ENCODE measurements at regions not wholly inside any gene's neighbourhood (a gene's known extent, or its start where the extent isn't known, plus 50 kb on each side); places are given as distances from the start of the nearest gene placed in this dataset.

DNA sequence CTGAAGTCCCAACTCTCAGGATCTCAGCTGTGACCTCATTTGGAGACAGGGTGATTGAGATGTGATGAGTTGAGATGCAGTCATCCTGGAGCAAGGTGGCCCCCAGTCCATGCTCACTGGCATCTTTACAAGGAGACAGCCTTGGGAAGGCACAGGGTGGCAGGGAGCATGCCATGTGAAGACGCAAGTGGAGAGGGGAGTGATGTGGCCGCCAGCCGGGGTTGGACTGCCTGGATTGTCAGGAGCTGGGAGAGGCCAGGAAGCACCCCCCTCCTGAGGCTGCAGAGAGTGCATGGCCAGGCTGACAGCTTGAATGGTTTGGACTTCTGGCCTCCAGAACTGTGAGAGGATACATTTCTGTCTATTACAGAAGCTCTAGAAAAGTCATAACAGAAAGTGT is 194.4 kb downstream of the UQCRFS1 start:
- H3K27ac ChIP-seq (ENCODE audit: low read length), result no peak overlapping the region
- H3K9ac ChIP-seq (ENCODE audit: low read depth, low read length), result no peak overlapping the region
- H3K9me3 ChIP-seq (ENCODE audit: insufficient read depth, low read depth, low read length), result no peaks in the 10 kb centered on the region
- no peak overlapping the region for H3K4me3 ChIP-seq (ENCODE audit: low read length)
- no peaks in the 10 kb centered on the region for H3K36me3 ChIP-seq (ENCODE audit: insufficient read depth, low read depth, low read length)
- peaks cover 24% of the 10 kb centered on the region for H3K27me3 ChIP-seq (ENCODE audit: insufficient read depth, low read length)
- H3K4me1 ChIP-seq (ENCODE audit: insufficient read depth, low read length), result no peaks in the 10 kb centered on the region; the same call in 1 of the 2 replicates

GRCh38 chr19:29017788-29018187 is 195.2 kb downstream of the UQCRFS1 start:
- no peak overlapping the region for H3K4me3 ChIP-seq (ENCODE audit: low read length)
- H3K9ac ChIP-seq (ENCODE audit: low read depth, low read length), result no peak overlapping the region
- H3K27ac ChIP-seq (ENCODE audit: low read length), result no peak overlapping the region
- peaks cover 4% of the 10 kb centered on the region; the same call in 1 of the 2 replicates for H3K4me1 ChIP-seq (ENCODE audit: insufficient read depth, low read length)
- H3K9me3 ChIP-seq (ENCODE audit: insufficient read depth, low read depth, low read length), result no peaks in the 10 kb centered on the region
- peaks cover 24% of the 10 kb centered on the region for H3K27me3 ChIP-seq (ENCODE audit: insufficient read depth, low read length)
- no peaks in the 10 kb centered on the region for H3K36me3 ChIP-seq (ENCODE audit: insufficient read depth, low read depth, low read length)

DNA sequence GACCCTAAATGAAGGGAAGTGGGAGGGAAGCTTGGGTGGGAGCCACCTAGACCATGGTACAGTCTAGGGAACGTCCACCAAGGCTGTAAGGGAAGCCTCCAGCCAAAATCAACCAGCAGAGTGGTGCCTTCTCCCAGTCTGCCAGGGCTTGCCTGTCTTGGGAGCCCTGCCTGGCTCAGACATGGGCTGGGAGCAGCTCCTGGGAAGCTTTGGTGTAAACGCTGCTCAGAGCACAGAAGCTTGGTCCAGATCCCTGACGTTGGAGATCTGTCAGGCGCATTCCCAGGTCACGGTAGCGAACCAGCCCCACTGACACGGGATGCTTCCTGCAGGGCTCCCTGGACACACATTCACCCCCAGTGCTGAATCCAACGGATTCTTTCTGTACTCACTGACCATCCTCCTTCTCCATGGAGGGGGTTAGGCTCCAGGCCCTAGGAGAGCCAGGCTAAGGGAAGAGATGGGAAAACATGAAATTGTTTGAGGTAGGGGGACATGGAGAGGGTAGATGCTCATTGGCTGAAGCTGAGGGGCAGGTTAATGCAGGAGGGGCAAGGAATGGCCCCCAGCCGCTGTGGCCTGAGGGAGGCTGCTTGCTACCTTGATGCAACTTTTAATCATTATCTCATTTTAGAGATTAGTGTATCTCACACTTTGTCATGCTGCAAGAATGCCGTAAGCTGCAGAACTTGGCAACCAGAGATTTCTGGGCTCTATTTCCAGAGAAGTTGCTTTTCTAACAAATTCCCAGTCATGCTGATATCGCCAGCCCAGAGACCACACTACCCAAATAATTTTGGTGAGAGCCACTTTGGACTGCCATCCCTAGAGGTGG is 195.8 kb downstream of the UQCRFS1 start:
- H3K27me3 ChIP-seq (ENCODE audit: insufficient read depth, low read length), result peaks cover 24% of the 10 kb centered on the region

DNA sequence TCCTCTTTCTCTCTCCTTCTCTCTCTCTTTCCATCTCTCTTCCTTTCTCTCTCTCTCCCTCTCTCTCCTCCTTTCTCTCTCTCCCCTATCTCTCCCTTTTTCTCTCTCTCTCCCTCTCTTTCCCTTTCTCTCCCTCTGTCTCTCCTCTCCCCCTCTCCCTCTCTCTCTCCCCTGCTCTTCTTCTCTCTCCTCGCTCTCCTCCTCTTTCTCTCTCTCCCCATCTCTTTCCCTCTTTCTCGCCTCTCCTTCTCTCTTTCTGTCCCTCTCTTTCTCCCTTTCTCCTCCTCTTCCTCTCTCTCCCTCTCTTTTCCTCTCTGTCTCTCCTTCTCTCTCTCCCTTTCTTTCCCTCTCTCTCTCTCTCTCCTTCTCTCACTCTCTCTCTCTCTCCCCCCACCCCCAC is 196.6 kb downstream of the UQCRFS1 start:
- no peak overlapping the region for H3K27ac ChIP-seq (ENCODE audit: low read length)
- H3K4me3 ChIP-seq (ENCODE audit: low read length), result no peak overlapping the region
- H3K9me3 ChIP-seq (ENCODE audit: insufficient read depth, low read depth, low read length), result no peaks in the 10 kb centered on the region
- H3K36me3 ChIP-seq (ENCODE audit: insufficient read depth, low read depth, low read length), result no peaks in the 10 kb centered on the region
- peaks cover 24% of the 10 kb centered on the region for H3K27me3 ChIP-seq (ENCODE audit: insufficient read depth, low read length)
- no peak overlapping the region for H3K9ac ChIP-seq (ENCODE audit: low read depth, low read length)
- peaks cover 4% of the 10 kb centered on the region; the same call in 1 of the 2 replicates for H3K4me1 ChIP-seq (ENCODE audit: insufficient read depth, low read length)

More for the DNA sequence above, 195.8 kb downstream of the UQCRFS1 start:
- Histone ChIP-seq H3K27ac (ENCODE audit: low read length) (no peak overlapping the region), H3K9me3 (ENCODE audit: insufficient read depth, low read depth, low read length) (no peaks in the 10 kb centered on the region), H3K4me1 (ENCODE audit: insufficient read depth, low read length) (peaks cover 4% of the 10 kb centered on the region; the same call in 1 of the 2 replicates), H3K36me3 (ENCODE audit: insufficient read depth, low read depth, low read length) (no peaks in the 10 kb centered on the region), H3K9ac (ENCODE audit: low read depth, low read length) (no peak overlapping the region), H3K4me3 (ENCODE audit: low read length) (no peak overlapping the region)

- peaks cover 4% of the 10 kb centered on the region; the same call in 1 of the 2 replicates for H3K4me1 ChIP-seq (ENCODE audit: insufficient read depth, low read length)
- H3K36me3 ChIP-seq (ENCODE audit: insufficient read depth, low read depth, low read length), result no peaks in the 10 kb centered on the region
- H3K27ac ChIP-seq (ENCODE audit: low read length), result no peak overlapping the region
- H3K9ac ChIP-seq (ENCODE audit: low read depth, low read length), result no peak overlapping the region
- H3K27me3 ChIP-seq (ENCODE audit: insufficient read depth, low read length), result peaks cover 24% of the 10 kb centered on the region
- no peak overlapping the region for H3K4me3 ChIP-seq (ENCODE audit: low read length)
- H3K9me3 ChIP-seq (ENCODE audit: insufficient read depth, low read depth, low read length), result no peaks in the 10 kb centered on the region
Observed at GRCh38 chr19:29015569-29015968, 197.4 kb downstream of the UQCRFS1 start.

GRCh38 chr19:29014857-29015436 is 198.0 kb downstream of the UQCRFS1 start:
- Histone ChIP-seq H3K36me3 (ENCODE audit: insufficient read depth, low read depth, low read length) (no peaks in the 10 kb centered on the region), H3K27me3 (ENCODE audit: insufficient read depth, low read length) (peaks cover 24% of the 10 kb centered on the region), H3K4me3 (ENCODE audit: low read length) (no peak overlapping the region), H3K27ac (ENCODE audit: low read length) (no peak overlapping the region), H3K4me1 (ENCODE audit: insufficient read depth, low read length) (peaks cover 4% of the 10 kb centered on the region; the same call in 1 of the 2 replicates), H3K9ac (ENCODE audit: low read depth, low read length) (no peak overlapping the region), H3K9me3 (ENCODE audit: insufficient read depth, low read depth, low read length) (no peaks in the 10 kb centered on the region)

GRCh38 chr19:29013988-29014387 is 199.0 kb downstream of the UQCRFS1 start:
- Histone ChIP-seq H3K27ac (ENCODE audit: low read length) (no peak overlapping the region), H3K27me3 (ENCODE audit: insufficient read depth, low read length) (peaks cover 24% of the 10 kb centered on the region)

DNA sequence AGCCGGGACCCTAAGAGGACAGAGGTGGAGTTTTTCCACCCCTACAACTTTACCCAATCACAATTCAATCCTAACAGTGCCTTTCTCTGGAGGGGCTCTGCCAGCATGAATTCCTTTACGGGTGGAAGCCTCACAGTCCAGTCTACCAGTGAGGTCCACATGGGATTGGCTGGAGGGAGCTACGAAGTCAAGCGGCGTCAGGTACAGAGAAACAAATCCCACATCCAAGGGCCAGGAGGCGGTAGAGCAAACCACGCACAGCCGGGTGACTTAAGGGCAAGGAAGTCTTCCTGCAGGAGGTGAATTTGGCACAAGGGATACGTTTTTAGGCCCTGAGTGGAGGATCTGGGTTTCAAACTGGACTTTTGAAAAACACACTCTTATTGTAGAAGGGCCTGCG is 199.6 kb downstream of the UQCRFS1 start:
- no peaks in the 10 kb centered on the region for H3K9me3 ChIP-seq (ENCODE audit: insufficient read depth, low read depth, low read length)
- peaks cover 24% of the 10 kb centered on the region for H3K27me3 ChIP-seq (ENCODE audit: insufficient read depth, low read length)
- no peak overlapping the region for H3K9ac ChIP-seq (ENCODE audit: low read depth, low read length)
- peaks cover 4% of the 10 kb centered on the region; the same call in 1 of the 2 replicates for H3K4me1 ChIP-seq (ENCODE audit: insufficient read depth, low read length)
- H3K27ac ChIP-seq (ENCODE audit: low read length), result no peak overlapping the region
- no peaks in the 10 kb centered on the region for H3K36me3 ChIP-seq (ENCODE audit: insufficient read depth, low read depth, low read length)
- no peak overlapping the region for H3K4me3 ChIP-seq (ENCODE audit: low read length)

More at GRCh38 chr19:29013988-29014387, 199.0 kb downstream of the UQCRFS1 start:
- Histone ChIP-seq H3K9me3 (ENCODE audit: insufficient read depth, low read depth, low read length) (no peaks in the 10 kb centered on the region), H3K9ac (ENCODE audit: low read depth, low read length) (no peak overlapping the region), H3K4me1 (ENCODE audit: insufficient read depth, low read length) (peaks cover 4% of the 10 kb centered on the region; the same call in 1 of the 2 replicates), H3K4me3 (ENCODE audit: low read length) (no peak overlapping the region), H3K36me3 (ENCODE audit: insufficient read depth, low read depth, low read length) (no peaks in the 10 kb centered on the region)

GRCh38 chr19:29012457-29012856 is 200.5 kb downstream of the UQCRFS1 start:
- H3K4me3 ChIP-seq (ENCODE audit: low read length), result no peak overlapping the region

DNA sequence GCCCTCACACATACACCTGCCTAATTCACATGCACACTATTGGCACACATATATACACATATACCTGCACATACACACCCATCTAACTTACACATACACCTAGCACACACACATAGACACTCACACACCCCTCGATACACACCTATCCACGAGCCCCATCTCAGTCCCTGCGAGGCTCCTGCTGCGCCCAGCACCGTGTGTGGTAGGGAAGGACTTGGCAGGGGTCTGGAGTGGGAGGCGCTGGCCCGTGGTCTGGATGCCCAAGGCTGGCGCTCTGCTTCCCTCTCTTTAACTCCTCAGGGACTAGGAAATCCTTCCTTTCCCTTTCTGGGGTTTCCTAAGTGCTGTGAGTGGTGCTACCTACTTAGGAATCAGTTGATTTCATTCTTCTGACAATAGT is 202.7 kb downstream of the UQCRFS1 start:
- H3K4me3 ChIP-seq (ENCODE audit: low read length), result no peak overlapping the region
- H3K27ac ChIP-seq (ENCODE audit: low read length), result no peak overlapping the region
- no peaks in the 10 kb centered on the region for H3K36me3 ChIP-seq (ENCODE audit: insufficient read depth, low read depth, low read length)
- H3K9me3 ChIP-seq (ENCODE audit: insufficient read depth, low read depth, low read length), result no peaks in the 10 kb centered on the region
- H3K9ac ChIP-seq (ENCODE audit: low read depth, low read length), result no peak overlapping the region
- H3K27me3 ChIP-seq (ENCODE audit: insufficient read depth, low read length), result peaks cover 3% of the 10 kb centered on the region; the same call in 1 of the 2 replicates
- H3K4me1 ChIP-seq (ENCODE audit: insufficient read depth, low read length), result peaks cover 4% of the 10 kb centered on the region; the same call in 1 of the 2 replicates

More at GRCh38 chr19:29012457-29012856, 200.5 kb downstream of the UQCRFS1 start:
- peaks cover 24% of the 10 kb centered on the region for H3K27me3 ChIP-seq (ENCODE audit: insufficient read depth, low read length)
- no peaks in the 10 kb centered on the region for H3K9me3 ChIP-seq (ENCODE audit: insufficient read depth, low read depth, low read length)
- no peak overlapping the region for H3K9ac ChIP-seq (ENCODE audit: low read depth, low read length)
- peaks cover 4% of the 10 kb centered on the region; the same call in 1 of the 2 replicates for H3K4me1 ChIP-seq (ENCODE audit: insufficient read depth, low read length)
- no peaks in the 10 kb centered on the region for H3K36me3 ChIP-seq (ENCODE audit: insufficient read depth, low read depth, low read length)
- no peak overlapping the region for H3K27ac ChIP-seq (ENCODE audit: low read length)

GRCh38 chr19:29006057-29006735 is 206.8 kb downstream of the UQCRFS1 start:
- Histone ChIP-seq H3K27ac (ENCODE audit: low read length) (no peak overlapping the region), H3K27me3 (ENCODE audit: insufficient read depth, low read length) (no peaks in the 10 kb centered on the region), H3K36me3 (ENCODE audit: insufficient read depth, low read depth, low read length) (no peaks in the 10 kb centered on the region), H3K4me3 (ENCODE audit: low read length) (no peak overlapping the region), H3K9ac (ENCODE audit: low read depth, low read length) (no peak overlapping the region), H3K9me3 (ENCODE audit: insufficient read depth, low read depth, low read length) (no peaks in the 10 kb centered on the region), H3K4me1 (ENCODE audit: insufficient read depth, low read length) (no peaks in the 10 kb centered on the region; the same call in 1 of the 2 replicates)
